ENCODE measurements at regions not wholly inside any gene's neighbourhood (a gene's known extent, or its start where the extent isn't known, plus 50 kb on each side); places are given as distances from the start of the nearest gene placed in this dataset.

DNA sequence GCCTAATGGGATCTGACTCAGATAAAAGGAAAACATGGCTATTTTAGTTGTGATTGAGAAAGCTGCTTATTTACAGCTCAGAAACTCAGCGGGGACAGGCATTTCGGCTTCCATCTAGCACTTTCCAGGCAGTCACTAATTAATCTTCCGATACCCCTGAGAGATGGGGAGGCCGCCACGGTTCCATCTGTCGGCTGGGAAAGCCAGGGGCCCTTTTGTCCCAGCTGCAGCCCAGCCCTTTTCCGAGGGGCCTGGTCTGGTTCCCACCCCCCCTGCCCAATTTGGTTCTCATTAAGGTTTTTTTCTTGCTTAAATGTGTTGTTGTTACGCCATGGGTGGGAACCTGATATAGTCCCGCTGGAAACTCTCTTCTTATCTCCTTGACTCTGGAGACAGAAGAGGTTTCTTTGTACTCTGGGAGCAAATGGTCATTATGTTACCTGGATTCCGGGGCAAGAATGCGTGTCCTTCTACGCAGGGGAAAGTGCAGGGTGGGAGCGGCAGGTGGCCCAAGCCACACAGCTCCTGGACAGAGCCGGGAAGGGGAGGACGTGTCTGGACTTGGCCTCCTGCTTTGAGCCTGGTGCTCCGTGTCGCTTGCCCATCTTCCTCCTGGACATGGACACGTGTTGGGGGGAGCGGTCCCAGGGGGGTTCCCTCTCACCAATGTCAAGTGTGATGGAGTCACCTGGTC lies 50.9 kb upstream of the GSE1 start:
- Histone ChIP-seq H2BK5ac (ENCODE audit: low read depth, low read length, poor library complexity, severe bottlenecking) (no peak overlapping the region), H3K4me2 (ENCODE audit: low read depth, low read length) (no peak overlapping the region), H3K56ac (ENCODE audit: extremely low read depth, insufficient read depth, low read length) (no peak overlapping the region), H4K5ac (ENCODE audit: low read depth, low read length) (no peak overlapping the region), H4K20me1 (ENCODE audit: insufficient read depth, low read length) (peaks cover 92% of the 10 kb centered on the region), H2BK15ac (ENCODE audit: low read depth, low read length) (0 out of 3 replicates have a peak overlapping the region, but pooled peaks have one; percentile 13), H3K9ac (ENCODE audit: low read depth, low read length) (no peak overlapping the region), H2AK9ac (replicated peaks; ENCODE audit: low read depth, low read length, poor library complexity) (no peak overlapping the region), H2BK20ac (ENCODE audit: low read depth, low read length) (no peak overlapping the region), H3K9me3 (ENCODE audit: control insufficient read depth, insufficient read depth, low read length) (no peaks in the 10 kb centered on the region), H3K27me3 (ENCODE audit: control insufficient read depth, insufficient read depth, low read length) (no peaks in the 10 kb centered on the region), H2BK120ac (ENCODE audit: low read depth, low read length) (no peak overlapping the region), H3K23ac (ENCODE audit: low read depth, low read length) (no peak overlapping the region), H3K4me3 (ENCODE audit: insufficient read depth, low read depth, low read length) (no peak overlapping the region), H3K4ac (ENCODE audit: low read depth, low read length) (no peak overlapping the region), H3K27ac (ENCODE audit: insufficient read depth, low read length) (no peak overlapping the region), H3K14ac (replicated peaks; ENCODE audit: low read depth, low read length) (no peak overlapping the region), H2AK5ac (ENCODE audit: low read depth, low read length) (peak overlapping the region; percentile 45; the same call in 1 of the 2 replicates), H3K9me1 (ENCODE audit: insufficient read depth, low read length) (0 out of 2 replicates have a peak, but pooled peaks cover 12% of the 10 kb centered on the region), H4K91ac (ENCODE audit: insufficient read depth, low read depth, low read length) (0 out of 2 replicates have a peak overlapping the region, but pooled peaks have one; percentile 10), H3K4me1 (ENCODE audit: control insufficient read depth, insufficient read depth, low read length) (peaks cover 16% of the 10 kb centered on the region), H4K8ac (ENCODE audit: low read depth in 2 of 2, low read length in 2 of 2) (no peak overlapping the region), H3K18ac (ENCODE audit: low read depth, low read length) (no peak overlapping the region), H3K79me1 (ENCODE audit: low read depth in 1 of 2, low read length in 2 of 2) (peaks cover 21 to 89% of the 10 kb centered on the region in 2 experiments; a peak in 3 of 4 replicates), H3K36me3 (ENCODE audit: control insufficient read depth, insufficient read depth, low read length) (no peaks in the 10 kb centered on the region), H2AFZ (replicated peaks; ENCODE audit: low read length, poor library complexity) (no peak overlapping the region)
- intact Hi-C loops (cut with micrococcal nuclease) = no loop called here
- DNase-seq (no peak), ATAC-seq (ENCODE audit: low read depth) (no peak)
- CTCF ChIA-PET = interaction anchor here (2.0 kb wide), 1 partner anchor 12 kb away, joined by 7 read pairs; no protein-coding TSS in a partner anchor
- dilution Hi-C loops (cut with HindIII; ENCODE audit: low sequenced_read_pairs, unreplicated experiment) = no loop called here
- 94% methylated on average over 3 of the region's 19 CpGs; no CpG with 5 or more reads in 1 of the 2 experiments for WGBS, 2 experiments (ENCODE audit: extremely low coverage in 2 of 2, insufficient read length in 1 of 2)
- POLR2A ChIA-PET (ENCODE audit: unreplicated experiment) = no interaction called here
- TF ChIP-seq, protein P1, sequence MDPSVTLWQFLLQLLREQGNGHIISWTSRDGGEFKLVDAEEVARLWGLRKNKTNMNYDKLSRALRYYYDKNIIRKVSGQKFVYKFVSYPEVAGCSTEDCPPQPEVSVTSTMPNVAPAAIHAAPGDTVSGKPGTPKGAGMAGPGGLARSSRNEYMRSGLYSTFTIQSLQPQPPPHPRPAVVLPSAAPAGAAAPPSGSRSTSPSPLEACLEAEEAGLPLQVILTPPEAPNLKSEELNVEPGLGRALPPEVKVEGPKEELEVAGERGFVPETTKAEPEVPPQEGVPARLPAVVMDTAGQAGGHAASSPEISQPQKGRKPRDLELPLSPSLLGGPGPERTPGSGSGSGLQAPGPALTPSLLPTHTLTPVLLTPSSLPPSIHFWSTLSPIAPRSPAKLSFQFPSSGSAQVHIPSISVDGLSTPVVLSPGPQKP (IDR thresholded peaks at IDR 0.05; ENCODE audit: borderline replicate concordance, low read depth, low read length) = no peak
- TF ChIP-seq RFX5 (IDR thresholded peaks at IDR 0.05; ENCODE audit: low read depth, low read length) = no peak
- TF ChIP-seq USF2 (IDR thresholded peaks at IDR 0.05; ENCODE audit: low read depth, low read length) = no peak
- no peak for TF ChIP-seq MAZ (IDR thresholded peaks at IDR 0.05; ENCODE audit: borderline replicate concordance, low read depth, low read length)
- no peak for TF ChIP-seq MAFK (IDR thresholded peaks at IDR 0.05; ENCODE audit: low read depth, low read length)
- in situ Hi-C loops (cut with MboI; ENCODE audit: low sequenced_read_pairs) = no loop called here
- no TSS peak for BruUV-seq (replicated peaks)

All from IMR-90 (cell line).